Osteocyte (in vitro differentiated cells): ENCODE measurements at regions not wholly inside any gene's neighbourhood (a gene's known extent, or its start where the extent isn't known, plus 50 kb on each side); places are given as distances from the start of the nearest gene placed in this dataset.
A peak's percentile ranks its signal among the peaks of the same experiment; 100 is the strongest.

Source experiments
- DNase-seq: peaks from one replicate; pipeline ENCODE4 v3.0.0; 2021; ENCODE audit warnings: mixed read lengths; ENCODE audit not compliant: unreplicated experiment; ENCODE audit errors: extremely low spot score
- H3K27ac Mint-ChIP-seq: one replicate; pipeline ENCODE4 v1.8.0; 2021; ENCODE audit warnings: mild to moderate bottlenecking, mixed read lengths; ENCODE audit not compliant: unreplicated experiment
- H3K27me3 Mint-ChIP-seq: one replicate; pipeline ENCODE4 v1.8.0; 2021; ENCODE audit warnings: mixed read lengths; ENCODE audit not compliant: unreplicated experiment
- H3K36me3 Mint-ChIP-seq: one replicate; pipeline ENCODE4 v1.8.0; 2021; ENCODE audit warnings: mixed read lengths; ENCODE audit not compliant: unreplicated experiment
- H3K4me1 Mint-ChIP-seq: one replicate; pipeline ENCODE4 v1.8.0; 2021; ENCODE audit warnings: mixed read lengths; ENCODE audit not compliant: unreplicated experiment
- H3K4me3 Mint-ChIP-seq: one replicate; pipeline ENCODE4 v1.8.0; 2021; ENCODE audit warnings: mild to moderate bottlenecking, moderate library complexity, mixed read lengths; ENCODE audit not compliant: unreplicated experiment
- H3K9me3 Mint-ChIP-seq: one replicate; pipeline ENCODE4 v1.8.0; 2021; ENCODE audit warnings: mixed read lengths; ENCODE audit not compliant: unreplicated experiment
- CTCF ChIP-seq: fragments of 200-600 bp; sonication (generic); IDR thresholded peaks from 2 replicates; pipeline ENCODE4 v1.5.0; 2021; ENCODE audit warnings: antibody characterized with exemption, mild to moderate bottlenecking, moderate library complexity

GRCh38 chr9:22241611-22242010 is 205.0 kb upstream of the DMRTA1 start:
- no peak for DNase-seq
- peaks cover 35% of the 10 kb centered on the region for H3K4me1 Mint-ChIP-seq
- no peak overlapping the region for H3K4me3 Mint-ChIP-seq
- no peaks in the 10 kb centered on the region for H3K9me3 Mint-ChIP-seq
- no peaks in the 10 kb centered on the region for H3K36me3 Mint-ChIP-seq
- H3K27me3 Mint-ChIP-seq = peaks cover 30% of the 10 kb centered on the region
- TF ChIP-seq CTCF = no peak
- H3K27ac Mint-ChIP-seq = no peak overlapping the region

- DNase-seq = no peak
- peaks cover 14% of the 10 kb centered on the region for H3K4me1 Mint-ChIP-seq
- no peaks in the 10 kb centered on the region for H3K36me3 Mint-ChIP-seq
- H3K4me3 Mint-ChIP-seq = no peak overlapping the region
- no peak overlapping the region for H3K27ac Mint-ChIP-seq
- H3K27me3 Mint-ChIP-seq = peaks cover 55% of the 10 kb centered on the region
- peaks cover 6% of the 10 kb centered on the region for H3K9me3 Mint-ChIP-seq
- TF ChIP-seq CTCF = peak; percentile 64
These were observed 202.2 kb upstream of the DMRTA1 start for GRCh38 chr9:22244139-22245011.

DNA sequence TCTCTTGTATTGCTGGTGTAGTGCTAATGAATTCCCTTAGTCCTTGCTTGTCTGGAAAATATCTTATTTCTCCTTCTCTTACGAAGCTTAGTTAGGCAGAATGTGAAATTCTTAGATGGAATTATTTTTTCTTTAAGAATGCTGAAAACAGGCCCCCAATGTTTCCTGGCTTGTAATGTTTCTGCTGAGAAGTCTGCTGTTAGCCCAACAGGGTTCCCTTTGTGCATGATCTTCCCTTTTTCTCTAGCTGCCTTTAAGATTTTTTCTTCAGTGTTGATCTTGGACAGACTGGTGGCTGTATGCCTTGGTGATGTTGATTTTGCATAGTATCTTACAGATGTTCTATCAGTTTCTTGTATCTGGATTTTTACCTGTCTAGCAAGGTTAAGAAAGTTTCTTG is 191.3 kb upstream of the DMRTA1 start:
- H3K4me3 Mint-ChIP-seq = no peak overlapping the region

GRCh38 chr9:22256381-22256780 is 190.2 kb upstream of the DMRTA1 start:
- H3K4me3 Mint-ChIP-seq = no peak overlapping the region
- peaks cover 51% of the 10 kb centered on the region for H3K27me3 Mint-ChIP-seq
- TF ChIP-seq CTCF = no peak
- H3K9me3 Mint-ChIP-seq = peaks cover 26% of the 10 kb centered on the region
- no peak for DNase-seq
- H3K27ac Mint-ChIP-seq = no peak overlapping the region
- no peaks in the 10 kb centered on the region for H3K4me1 Mint-ChIP-seq
- H3K36me3 Mint-ChIP-seq = peaks cover 13% of the 10 kb centered on the region

More for the DNA sequence above, 191.3 kb upstream of the DMRTA1 start:
- Mint-ChIP-seq H3K27me3 (peaks cover 47% of the 10 kb centered on the region), H3K4me1 (no peaks in the 10 kb centered on the region), H3K36me3 (peaks cover 13% of the 10 kb centered on the region), H3K27ac (no peak overlapping the region), H3K9me3 (peaks cover 34% of the 10 kb centered on the region)
- no peak for DNase-seq
- no peak for TF ChIP-seq CTCF

DNA sequence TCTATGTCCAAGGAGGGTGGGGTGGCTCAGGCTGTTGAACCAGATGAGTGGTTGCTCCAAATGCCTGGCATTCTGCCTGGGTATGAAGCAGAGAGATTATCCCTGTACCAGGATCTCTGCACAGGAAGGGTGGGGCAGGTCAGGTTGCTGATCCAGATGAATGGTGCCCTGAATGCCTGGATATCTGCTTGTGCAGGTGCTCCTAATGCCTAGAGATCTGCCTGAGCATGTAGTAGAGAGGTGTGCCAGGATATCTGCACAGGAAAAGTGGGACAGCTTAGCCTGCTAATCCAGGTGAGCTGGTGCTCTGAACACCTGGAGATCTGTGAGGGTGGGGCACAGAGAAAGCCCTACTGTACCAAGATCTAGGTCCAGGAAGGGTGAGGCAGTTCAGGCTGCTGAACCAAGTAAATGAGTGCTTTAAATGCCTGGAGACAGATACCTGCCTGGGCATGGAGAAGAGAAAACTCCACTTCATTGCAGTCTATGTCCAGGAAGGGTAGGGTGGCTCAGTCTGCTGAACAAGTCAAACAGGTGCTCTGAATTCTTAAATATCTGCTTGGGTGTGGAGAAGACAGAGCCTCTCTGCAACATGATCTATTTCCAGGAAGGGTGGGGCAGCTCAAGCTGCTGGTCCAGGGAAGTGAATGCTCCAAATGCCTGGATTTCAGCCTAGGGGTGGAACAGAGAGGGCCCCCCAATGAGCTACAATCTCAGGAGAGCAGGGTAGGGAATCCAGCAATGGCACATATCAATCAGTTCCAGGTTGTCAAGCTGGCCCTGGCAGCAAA is 189.4 kb upstream of the DMRTA1 start:
- no peaks in the 10 kb centered on the region for H3K4me1 Mint-ChIP-seq
- H3K4me3 Mint-ChIP-seq = no peak overlapping the region
- no peak for TF ChIP-seq CTCF
- H3K27me3 Mint-ChIP-seq = peaks cover 45% of the 10 kb centered on the region
- H3K9me3 Mint-ChIP-seq = peaks cover 20% of the 10 kb centered on the region
- DNase-seq = no peak
- H3K36me3 Mint-ChIP-seq = peaks cover 7% of the 10 kb centered on the region
- no peak overlapping the region for H3K27ac Mint-ChIP-seq
